Keratinocyte (primary cell): ENCODE measurements at regions not wholly inside any gene's neighbourhood (a gene's known extent, or its start where the extent isn't known, plus 50 kb on each side); places are given as distances from the start of the nearest gene placed in this dataset.

Source experiments
- DNase-seq: peaks from one replicate; pipeline ENCODE4 v3.0.0-alpha.2; 2011; ENCODE audit warnings: low read depth, missing footprints, low spot score
- FAIRE-seq: peaks from 2 replicates; lab custom pipeline; 2011; peaks lifted over from hg19 to GRCh38; lab: Jason Lieb, UNC
- H2AFZ ChIP-seq: 2 replicates; pipeline ENCODE4 v1.6.0; 2012; ENCODE audit warnings: low read length, control low read depth, inconsistent platforms; ENCODE audit not compliant: control insufficient read depth
- H3K27ac ChIP-seq: 2 replicates; pipeline ENCODE4 v1.5.1; 2011; ENCODE audit warnings: low read length; ENCODE audit not compliant: control insufficient read depth, insufficient read depth
- H3K27me3 ChIP-seq: 3 replicates; pipeline ENCODE4 v1.6.0; 2011; ENCODE audit warnings: low read length; ENCODE audit not compliant: control insufficient read depth, insufficient read depth; ENCODE audit errors: extremely low read depth
- H3K36me3 ChIP-seq, 2 experiments: 2 replicates in 1 of 2; 3 replicates in 1 of 2; pipeline ENCODE4 v1.5.1; 2011; ENCODE audit warnings: low read length in 2 of 2, mild to moderate bottlenecking in 1 of 2; ENCODE audit not compliant: control insufficient read depth in 2 of 2, insufficient read depth in 2 of 2; ENCODE audit errors: extremely low read depth in 1 of 2
- H3K4me1 ChIP-seq: 3 replicates; pipeline ENCODE4 v1.5.1; 2011; ENCODE audit warnings: low read length; ENCODE audit not compliant: control insufficient read depth, insufficient read depth; ENCODE audit errors: extremely low read depth
- H3K4me2 ChIP-seq: 3 replicates; pipeline ENCODE4 v1.6.0; 2011; ENCODE audit warnings: low read depth, low read length; ENCODE audit not compliant: control insufficient read depth, insufficient read depth; ENCODE audit errors: extremely low read depth
- H3K4me3 ChIP-seq, 3 experiments: fragments of 200-600 bp in 1 of 3; sonication (generic) in 1 of 3; 2 replicates in 2 of 3; 3 replicates in 1 of 3; pipeline ENCODE4 v1.5.1; 2011 to 2016; ENCODE audit warnings: low read length in 3 of 3, mild to moderate bottlenecking in 3 of 3, control low read depth in 2 of 3, inconsistent platforms in 1 of 3, low read depth in 1 of 3, mixed read lengths in 1 of 3, mixed run types in 1 of 3, moderate library complexity in 1 of 3; ENCODE audit not compliant: control insufficient read depth in 2 of 3, insufficient read depth in 2 of 3; ENCODE audit errors: extremely low read depth in 1 of 3
- H3K79me2 ChIP-seq: 2 replicates; pipeline ENCODE4 v1.6.0; 2012; ENCODE audit warnings: low read length; ENCODE audit not compliant: control insufficient read depth, insufficient read depth
- H3K9ac ChIP-seq: 3 replicates; pipeline ENCODE4 v1.6.0; 2011; ENCODE audit warnings: low read length; ENCODE audit not compliant: control insufficient read depth, insufficient read depth; ENCODE audit errors: extremely low read depth
- H3K9me1 ChIP-seq: 3 replicates; pipeline ENCODE4 v1.6.0; 2011; ENCODE audit warnings: low read length; ENCODE audit not compliant: control insufficient read depth, insufficient read depth; ENCODE audit errors: extremely low read depth
- H3K9me3 ChIP-seq: 2 replicates; pipeline ENCODE4 v1.5.1; 2012; ENCODE audit warnings: low read depth, low read length; ENCODE audit not compliant: control insufficient read depth
- H4K20me1 ChIP-seq: 3 replicates; pipeline ENCODE4 v1.6.0; 2011; ENCODE audit warnings: low read length; ENCODE audit not compliant: control insufficient read depth, insufficient read depth; ENCODE audit errors: extremely low read depth
- EZH2 ChIP-seq: IDR thresholded peaks from one replicate; pipeline ENCODE4 v1.6.1; 2012; ENCODE audit warnings: inconsistent platforms, mild to moderate bottlenecking, low read length, moderate library complexity
- dilution Hi-C: fragments of 300-500 bp; cut with MboI; formaldehyde crosslinking; loops from one replicate; pipeline ENCODE4 v1.7.0; 2020; ENCODE audit warnings: low sequenced_read_pairs; ENCODE audit not compliant: extremely low pct_ligation_motif_present
- TF ChIP-seq, protein P1 (sequence below), 3 experiments: IDR thresholded peaks in 1 of 3; conservative IDR thresholded peaks in 1 of 3; optimal IDR thresholded peaks in 1 of 3; 2 replicates in 2 of 3; 3 replicates in 1 of 3; pipeline versions ENCODE3 to v1.5.1; 2011; ENCODE audit warnings: low read length in 3 of 3, mild to moderate bottlenecking in 3 of 3, moderate library complexity in 2 of 3, control low read depth in 1 of 3, inconsistent platforms in 1 of 3; ENCODE audit not compliant: insufficient read depth in 2 of 3; ENCODE audit errors: extremely low read depth in 1 of 3

GRCh38 chr7:91515961-91516360 lies 251.7 kb downstream of the FZD1 start:
- Histone ChIP-seq H4K20me1 (no peaks in the 10 kb centered on the region), H3K27me3 (no peaks in the 10 kb centered on the region), H3K27ac (no peak overlapping the region), H3K4me2 (no peak overlapping the region), H3K9me1 (no peaks in the 10 kb centered on the region), H3K36me3 (no peaks in the 10 kb centered on the region), H3K9ac (no peak overlapping the region), H3K9me3 (no peaks in the 10 kb centered on the region), H3K4me1 (no peaks in the 10 kb centered on the region), H3K79me2 (no peaks in the 10 kb centered on the region), H2AFZ (no peak overlapping the region), H3K4me3 (no peak overlapping the region)
- DNase-seq (no peak), FAIRE-seq (no peak)
- TF ChIP-seq, protein P1, sequence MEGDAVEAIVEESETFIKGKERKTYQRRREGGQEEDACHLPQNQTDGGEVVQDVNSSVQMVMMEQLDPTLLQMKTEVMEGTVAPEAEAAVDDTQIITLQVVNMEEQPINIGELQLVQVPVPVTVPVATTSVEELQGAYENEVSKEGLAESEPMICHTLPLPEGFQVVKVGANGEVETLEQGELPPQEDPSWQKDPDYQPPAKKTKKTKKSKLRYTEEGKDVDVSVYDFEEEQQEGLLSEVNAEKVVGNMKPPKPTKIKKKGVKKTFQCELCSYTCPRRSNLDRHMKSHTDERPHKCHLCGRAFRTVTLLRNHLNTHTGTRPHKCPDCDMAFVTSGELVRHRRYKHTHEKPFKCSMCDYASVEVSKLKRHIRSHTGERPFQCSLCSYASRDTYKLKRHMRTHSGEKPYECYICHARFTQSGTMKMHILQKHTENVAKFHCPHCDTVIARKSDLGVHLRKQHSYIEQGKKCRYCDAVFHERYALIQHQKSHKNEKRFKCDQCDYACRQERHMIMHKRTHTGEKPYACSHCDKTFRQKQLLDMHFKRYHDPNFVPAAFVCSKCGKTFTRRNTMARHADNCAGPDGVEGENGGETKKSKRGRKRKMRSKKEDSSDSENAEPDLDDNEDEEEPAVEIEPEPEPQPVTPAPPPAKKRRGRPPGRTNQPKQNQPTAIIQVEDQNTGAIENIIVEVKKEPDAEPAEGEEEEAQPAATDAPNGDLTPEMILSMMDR (optimal IDR thresholded peaks at IDR 0.05 in 1 of 3, IDR thresholded peaks at IDR 0.05 in 1 of 3, conservative IDR thresholded peaks at IDR 0.05 in 1 of 3; ENCODE audit: extremely low read depth in 1 of 3, insufficient read depth in 2 of 3, low read length in 3 of 3): no peak
- no peak for TF ChIP-seq EZH2
- dilution Hi-C loops: no loop called here

DNA sequence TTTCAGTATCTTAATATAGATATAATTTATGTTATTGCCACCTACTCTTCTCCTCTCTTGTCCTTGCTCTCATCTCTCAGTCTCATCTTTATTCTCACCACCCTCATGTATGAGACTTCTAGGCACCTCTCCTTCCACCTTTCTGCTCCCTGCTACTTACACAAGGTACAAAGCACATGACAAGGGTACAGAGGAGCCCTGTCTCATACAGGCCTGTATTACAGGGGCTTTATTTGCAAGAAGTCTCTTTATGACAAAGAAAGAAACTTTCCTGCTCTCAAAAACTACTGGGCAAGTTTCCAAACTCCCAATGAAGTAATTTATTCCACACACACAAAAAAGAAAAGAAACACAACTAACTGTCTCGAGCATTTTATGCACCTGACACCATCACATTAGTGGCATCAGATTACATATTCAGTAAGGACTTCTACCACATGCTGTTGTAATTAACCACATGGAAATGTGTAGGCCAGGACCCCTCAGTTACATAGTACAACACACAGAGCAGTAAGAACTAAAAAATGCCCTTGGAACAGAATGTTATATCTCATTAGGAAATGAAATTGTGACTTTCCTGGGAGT lies 253.1 kb downstream of the FZD1 start:
- no peaks in the 10 kb centered on the region for H3K36me3 ChIP-seq
- no peaks in the 10 kb centered on the region for H3K79me2 ChIP-seq
- H3K27me3 ChIP-seq: no peaks in the 10 kb centered on the region
- no peaks in the 10 kb centered on the region for H3K9me3 ChIP-seq
- DNase-seq (no peak), FAIRE-seq (no peak)
- TF ChIP-seq EZH2: no peak
- TF ChIP-seq, protein P1 (optimal IDR thresholded peaks at IDR 0.05 in 1 of 3, IDR thresholded peaks at IDR 0.05 in 1 of 3, conservative IDR thresholded peaks at IDR 0.05 in 1 of 3; ENCODE audit: extremely low read depth in 1 of 3, insufficient read depth in 2 of 3, low read length in 3 of 3): no peak
- dilution Hi-C loops: no loop called here
- no peak overlapping the region for H3K9ac ChIP-seq
- H3K9me1 ChIP-seq: no peaks in the 10 kb centered on the region
- no peak overlapping the region for H3K27ac ChIP-seq
- no peak overlapping the region for H3K4me3 ChIP-seq
- no peak overlapping the region for H2AFZ ChIP-seq
- no peaks in the 10 kb centered on the region for H4K20me1 ChIP-seq
- H3K4me1 ChIP-seq: no peaks in the 10 kb centered on the region
- no peak overlapping the region for H3K4me2 ChIP-seq
